Ovary (tissue), 7 donors: ENCODE measurements at regions not wholly inside any gene's neighbourhood (a gene's known extent, or its start where the extent isn't known, plus 50 kb on each side); places are given as distances from the start of the nearest gene placed in this dataset.
A peak's percentile ranks its signal among the peaks of the same experiment; 100 is the strongest.
"Not testable (repeated sequence)": the region's sequence is repeated elsewhere in the genome, so short reads cannot be mapped to it uniquely, and the experiment has no call there.

Experiments used
- DNase-seq, 5 donors: peaks; one replicate each; pipeline ENCODE4 v3.0.0-alpha.2; 2019 to 2020
- H3K27ac ChIP-seq, 2 donors: fragments of 200-600 bp; one replicate each; pipeline versions ENCODE4 v1.5.1 to v1.8.0; 2019 to 2022
- H3K27me3 ChIP-seq: fragments of 200-600 bp; one replicate; pipeline ENCODE4 v1.8.0; 2022
- H3K36me3 ChIP-seq: fragments of 200-600 bp; sonication (generic); one replicate; pipeline ENCODE4 v1.5.1; 2019
- H3K4me1 ChIP-seq: one replicate; pipeline ENCODE4 v1.8.1; 2013; ENCODE audit warnings: mild to moderate bottlenecking, moderate library complexity; ENCODE audit not compliant: insufficient read depth
- H3K4me3 ChIP-seq: fragments of 200-600 bp; sonication (generic); one replicate; pipeline ENCODE4 v1.5.1; 2017
- H3K9me3 ChIP-seq, 2 donors: fragments of 200-600 bp in 1 of 2; sonication (generic) in 1 of 2; one replicate each; pipeline versions ENCODE4 v1.5.1 to v1.8.1; 2013 to 2019; ENCODE audit warnings: mild to moderate bottlenecking in 1 of 2, moderate library complexity in 1 of 2
- EP300 ChIP-seq: sonication (generic); formaldehyde crosslinking; IDR thresholded peaks from one replicate; pipeline ENCODE4 v1.6.1; 2017; ENCODE audit warnings: antibody characterized with exemption
- POLR2A ChIP-seq: fragments of 450-650 bp; IDR thresholded peaks from one replicate; pipeline ENCODE4 v1.6.1; 2017; ENCODE audit warnings: antibody characterized with exemption, mild to moderate bottlenecking, moderate library complexity
- WGBS, 3 donors: extraction: QIAGEN DNeasy Blood & Tissue Kit in 1 of 3; methylation state at CpG; one replicate each; pipeline versions ENCODE4 v1.1.5 to v1.1.7; 2013 to 2017; 5-methylcytosine and 5-hydroxymethylcytosine counted together
- intact Hi-C, 4 donors: fragments of 100-400 bp; cut with DNase I; formaldehyde crosslinking; loops; one replicate each; pipeline versions ENCODE4 v1.11.0 to v1.15.1; 2022 to 2023
- TF ChIP-seq, protein P1 (sequence below), 3 donors: fragments of 450-650 bp in 2 of 3; fragments of 200-600 bp in 1 of 3; IDR thresholded peaks; one replicate each; pipeline versions ENCODE4 v1.5.1 to v1.8.0; 2016 to 2022; ENCODE audit warnings: antibody characterized with exemption in 3 of 3, mild to moderate bottlenecking in 1 of 3
- donor health status: DM: no; HTN: no; CAD: no; lungs with moderate emphysema.
- donor health status: DM: no; HTN: no; CAD: no.
- donor health status: Bipolar disorder and iron deficiency.
- donor health status: DM: no; HTN: no; CAD: no.
- donor health status: DM: yes; HTN: yes; CAD: no.

DNA sequence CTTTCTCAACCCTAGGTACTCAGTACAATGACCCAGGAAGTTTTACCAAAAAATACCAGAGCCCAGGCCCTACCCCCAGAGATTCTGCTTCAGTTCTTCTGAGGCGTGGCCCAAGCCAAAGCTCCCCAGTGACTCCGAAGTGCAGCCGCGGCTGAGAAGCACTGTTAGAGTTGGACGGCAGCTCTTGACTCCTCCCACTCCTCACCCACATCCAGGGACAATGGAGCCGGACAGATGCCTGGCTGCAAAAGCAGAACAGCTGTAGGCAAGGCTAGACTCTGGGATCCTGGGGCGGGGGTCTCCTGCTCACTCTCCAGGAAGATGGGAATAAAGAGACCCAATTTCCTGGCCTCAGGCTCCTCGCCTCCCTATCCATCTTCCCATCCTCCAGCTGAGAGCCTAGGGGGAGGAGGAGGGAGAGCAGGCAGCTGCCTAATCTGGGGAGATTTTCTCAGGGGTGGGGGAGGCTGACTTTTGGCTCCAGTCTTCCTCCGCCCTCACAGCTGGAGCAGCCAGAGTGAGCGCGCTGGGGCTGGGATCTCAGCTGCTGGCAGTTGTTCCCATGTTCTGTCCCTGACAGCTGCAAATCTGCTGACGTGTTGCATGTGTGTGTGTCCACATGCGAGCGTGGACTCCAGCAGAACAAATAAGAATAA is 223.8 kb downstream of the OPA1 start:
- Histone ChIP-seq H3K36me3 (no peaks in the 10 kb centered on the region), H3K9me3 (no peaks in the 10 kb centered on the region), H3K27me3 (no peaks in the 10 kb centered on the region), H3K4me3 (no peak overlapping the region), H3K27ac (no peak overlapping the region), H3K4me1 (peaks cover 3% of the 10 kb centered on the region)
- DNase-seq = peak; percentile 81 to 87 (median 82)
- intact Hi-C loops = no loop called here
- TF ChIP-seq, protein P1, sequence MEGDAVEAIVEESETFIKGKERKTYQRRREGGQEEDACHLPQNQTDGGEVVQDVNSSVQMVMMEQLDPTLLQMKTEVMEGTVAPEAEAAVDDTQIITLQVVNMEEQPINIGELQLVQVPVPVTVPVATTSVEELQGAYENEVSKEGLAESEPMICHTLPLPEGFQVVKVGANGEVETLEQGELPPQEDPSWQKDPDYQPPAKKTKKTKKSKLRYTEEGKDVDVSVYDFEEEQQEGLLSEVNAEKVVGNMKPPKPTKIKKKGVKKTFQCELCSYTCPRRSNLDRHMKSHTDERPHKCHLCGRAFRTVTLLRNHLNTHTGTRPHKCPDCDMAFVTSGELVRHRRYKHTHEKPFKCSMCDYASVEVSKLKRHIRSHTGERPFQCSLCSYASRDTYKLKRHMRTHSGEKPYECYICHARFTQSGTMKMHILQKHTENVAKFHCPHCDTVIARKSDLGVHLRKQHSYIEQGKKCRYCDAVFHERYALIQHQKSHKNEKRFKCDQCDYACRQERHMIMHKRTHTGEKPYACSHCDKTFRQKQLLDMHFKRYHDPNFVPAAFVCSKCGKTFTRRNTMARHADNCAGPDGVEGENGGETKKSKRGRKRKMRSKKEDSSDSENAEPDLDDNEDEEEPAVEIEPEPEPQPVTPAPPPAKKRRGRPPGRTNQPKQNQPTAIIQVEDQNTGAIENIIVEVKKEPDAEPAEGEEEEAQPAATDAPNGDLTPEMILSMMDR (IDR thresholded peaks at IDR 0.05) = no peak
- TF ChIP-seq EP300 (no peak), POLR2A (no peak)
- 5 to 13% (median 7%) methylated on average over 14 of the region's 14 CpGs for WGBS, 3 donors

DNA sequence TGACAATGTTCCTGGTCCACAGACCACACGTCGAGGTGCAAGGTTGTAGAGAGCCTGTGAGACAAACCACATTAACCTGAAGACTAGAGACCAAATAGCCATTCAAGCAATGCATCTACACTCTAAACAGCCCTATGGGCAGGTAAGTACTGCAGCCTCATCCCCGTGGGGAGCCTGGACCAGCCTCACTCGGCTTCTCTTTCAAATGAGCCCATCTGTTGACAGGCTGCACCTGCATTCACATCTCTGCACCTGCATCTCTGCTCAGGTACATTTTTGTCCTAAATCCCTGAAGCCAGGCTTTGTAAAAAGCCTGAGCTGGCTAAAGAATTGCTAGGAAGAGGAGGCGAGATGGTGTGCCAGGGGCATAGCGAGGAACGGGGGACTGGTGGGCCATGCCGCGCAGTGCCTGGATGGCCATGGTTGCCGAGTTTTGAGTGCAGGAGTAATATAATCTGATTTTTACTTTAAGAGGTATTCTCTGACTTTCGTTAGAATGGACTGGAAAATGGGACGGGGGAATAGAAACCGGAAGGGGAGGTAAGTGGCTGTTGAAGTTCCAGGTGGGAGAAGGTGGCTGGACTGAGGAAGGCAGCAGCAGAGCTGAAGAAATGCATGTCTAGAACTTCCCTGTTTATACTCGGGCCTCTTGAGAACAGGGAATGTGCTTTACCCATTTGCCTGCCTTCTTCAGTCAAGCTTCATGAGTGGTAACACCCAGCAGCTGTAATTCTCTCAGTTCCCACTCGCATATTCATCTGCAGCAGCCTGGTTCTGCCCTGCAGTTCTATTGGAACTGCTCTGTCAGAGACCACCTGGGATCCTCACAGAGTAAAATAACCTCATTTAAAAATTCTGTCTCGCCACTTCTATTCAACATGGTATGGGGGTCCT is 226.4 kb downstream of the OPA1 start:
- Histone ChIP-seq H3K4me1 (peaks cover 3% of the 10 kb centered on the region), H3K4me3 (no peak overlapping the region), H3K27me3 (no peaks in the 10 kb centered on the region), H3K9me3 (no peaks in the 10 kb centered on the region), H3K27ac (no peak overlapping the region), H3K36me3 (no peaks in the 10 kb centered on the region)
- TF ChIP-seq EP300 = no peak
- TF ChIP-seq, protein P1 (IDR thresholded peaks at IDR 0.05) = no peak
- no peak for TF ChIP-seq POLR2A
- intact Hi-C loops = no loop called here
- DNase-seq = no peak
- 89 to 91% (median 90%) methylated on average over 16 of the region's 16 CpGs for WGBS, 3 donors

DNA sequence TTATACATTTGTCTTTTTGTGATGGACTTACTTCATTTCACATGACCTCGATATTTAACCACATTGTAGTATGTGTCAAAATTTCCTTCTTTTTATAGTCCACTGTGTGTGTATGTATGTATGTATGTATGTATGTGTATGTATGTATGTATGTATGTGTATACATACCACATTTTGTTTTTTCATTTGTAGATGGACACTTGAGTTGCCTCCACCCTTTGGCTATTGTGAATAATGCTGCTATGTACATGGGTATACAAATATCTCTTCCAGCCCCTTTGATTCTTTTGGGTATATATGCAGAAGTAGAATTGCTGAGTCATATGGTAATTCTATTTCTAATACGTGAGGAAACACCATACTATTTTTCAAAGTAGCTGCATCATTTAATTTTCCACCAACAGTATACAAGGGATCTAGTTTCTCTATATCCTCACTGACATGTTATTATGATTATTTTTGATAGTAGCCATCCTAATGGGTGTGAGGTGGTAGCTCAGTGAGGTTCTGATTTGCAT is 228.2 kb downstream of the OPA1 start:
- no peak for TF ChIP-seq POLR2A
- TF ChIP-seq EP300 = no peak
- TF ChIP-seq, protein P1 (IDR thresholded peaks at IDR 0.05) = no peak
- Histone ChIP-seq H3K4me1 (peaks cover 5% of the 10 kb centered on the region), H3K36me3 (no peaks in the 10 kb centered on the region), H3K27ac (no peak overlapping the region), H3K27me3 (no peaks in the 10 kb centered on the region), H3K9me3 (no peaks in the 10 kb centered on the region), H3K4me3 (no peak overlapping the region)
- WGBS, 3 donors = 85 to 95% (median 92%) methylated on average over 2 of the region's 2 CpGs
- no peak for DNase-seq
- intact Hi-C loops = no loop called here

DNA sequence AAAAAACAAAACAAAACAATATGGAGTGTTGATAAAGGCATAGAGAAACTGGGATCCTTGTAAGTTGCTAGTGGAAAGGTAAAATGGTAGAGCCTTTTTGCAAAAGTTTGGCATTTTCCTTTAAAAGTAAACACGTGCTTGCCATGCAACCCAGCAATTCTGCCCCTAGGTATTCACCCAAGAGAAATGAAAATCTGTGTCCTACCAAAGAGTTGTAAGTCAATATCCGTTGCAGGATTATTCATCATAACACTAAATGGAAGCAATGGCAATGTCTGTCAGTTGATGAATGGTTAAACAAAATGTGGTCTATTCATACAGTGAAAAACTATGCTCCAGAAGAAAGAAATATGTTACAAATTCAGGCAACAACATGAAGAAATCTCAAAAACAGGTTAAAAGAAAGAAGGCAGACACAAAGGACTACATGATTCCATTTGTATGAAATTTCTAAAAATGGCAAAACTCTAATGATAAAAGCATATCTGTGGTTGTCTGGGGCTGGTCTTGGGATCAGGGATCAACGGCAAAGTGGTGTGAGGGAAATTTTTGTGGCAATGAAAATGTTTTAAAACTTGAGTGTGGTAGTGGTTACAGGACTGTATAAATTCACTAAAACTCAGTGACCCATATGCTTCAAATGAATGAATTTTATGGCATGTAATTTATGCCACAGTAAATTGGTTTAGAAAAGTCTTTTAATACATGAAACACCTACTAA is 229.6 kb downstream of the OPA1 start:
- Histone ChIP-seq H3K9me3 (no peaks in the 10 kb centered on the region), H3K27me3 (no peaks in the 10 kb centered on the region), H3K4me3 (no peak overlapping the region), H3K27ac (no peak overlapping the region), H3K36me3 (no peaks in the 10 kb centered on the region), H3K4me1 (peaks cover 3% of the 10 kb centered on the region)
- WGBS, 3 donors = 73 to 75% (median 73%) methylated on average over 3 of the region's 3 CpGs
- TF ChIP-seq EP300 (no peak), POLR2A (no peak)
- TF ChIP-seq, protein P1 (IDR thresholded peaks at IDR 0.05) = no peak
- intact Hi-C loops = no loop called here
- no peak for DNase-seq

DNA sequence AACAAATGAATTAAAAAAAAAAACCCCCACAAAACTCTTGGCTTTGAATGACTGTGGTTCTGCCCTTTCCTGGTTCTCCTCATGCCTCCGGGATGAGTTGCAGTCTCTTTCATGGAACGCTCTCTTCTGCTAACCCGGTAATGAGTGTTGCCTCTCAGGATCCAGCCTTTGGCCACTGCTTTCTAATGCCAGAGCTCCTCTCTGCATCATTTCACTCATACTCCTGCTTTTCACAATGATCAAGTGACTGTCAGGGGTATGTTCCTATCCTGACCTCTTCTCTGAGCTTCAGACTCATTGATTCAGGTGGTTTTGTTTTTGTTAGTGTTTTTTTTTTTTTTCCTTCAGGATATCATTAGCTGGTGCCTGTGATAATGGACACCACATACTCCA is 230.2 kb downstream of the OPA1 start:
- not testable (repeated sequence) for H3K27ac ChIP-seq, DNase-seq
- 71 to 76% (median 74%) methylated on average over 3 of the region's 3 CpGs for WGBS, 3 donors

More for the DNA sequence above, 230.2 kb downstream of the OPA1 start:
- H3K4me3 ChIP-seq, H3K9me3 ChIP-seq, H3K4me1 ChIP-seq, H3K27me3 ChIP-seq, H3K36me3 ChIP-seq, intact Hi-C loops: not testable (repeated sequence)
